HT-29 (cell line): ENCODE measurements at regions not wholly inside any gene's neighbourhood (a gene's known extent, or its start where the extent isn't known, plus 50 kb on each side); places are given as distances from the start of the nearest gene placed in this dataset.
"Not testable (repeated sequence)": the region's sequence is repeated elsewhere in the genome, so short reads cannot be mapped to it uniquely, and the experiment has no call there.

Experiments used
- DNase-seq: peaks from one replicate; pipeline ENCODE4 v3.0.0-alpha.2; 2015; ENCODE audit warnings: low spot score

DNA sequence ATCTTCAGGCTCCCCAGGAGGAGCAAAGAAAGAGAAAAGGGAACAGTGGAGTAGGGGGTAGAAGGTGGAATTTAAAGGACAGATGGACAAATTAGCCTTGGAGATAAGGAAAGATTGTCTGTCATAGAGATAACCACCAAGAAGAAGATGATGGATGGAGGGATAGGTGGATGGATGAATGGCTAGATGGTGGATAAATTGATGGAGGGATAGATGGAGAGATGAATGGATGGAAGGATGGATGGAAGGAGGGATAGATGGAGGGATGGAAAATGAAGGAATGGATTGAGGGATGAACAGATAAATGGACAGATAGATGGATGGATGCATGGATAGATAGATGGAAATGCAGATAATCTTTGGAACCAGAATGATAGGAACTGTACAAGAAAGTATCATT lies 102.8 kb downstream of the TNFAIP3 start:
- DNase-seq = no peak

DNA sequence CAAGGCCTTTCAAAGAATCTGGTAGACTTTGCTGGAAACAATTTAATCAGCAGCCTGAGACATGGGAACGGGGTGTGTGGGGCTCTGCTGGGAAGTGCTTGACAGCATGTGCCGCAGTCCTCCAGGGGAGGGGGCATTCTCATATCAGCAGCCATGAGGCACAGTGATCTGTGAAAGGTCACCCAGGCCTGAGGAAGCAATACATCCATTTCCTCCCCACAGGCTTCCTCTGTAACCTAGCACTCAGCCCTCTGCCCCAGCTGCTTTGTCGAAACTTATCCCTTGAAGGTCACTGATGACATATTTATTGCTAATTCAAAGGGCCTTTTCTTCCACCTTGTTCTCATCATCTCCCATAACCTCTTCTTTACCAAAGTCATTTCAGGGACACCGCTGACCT lies 103.3 kb downstream of the TNFAIP3 start:
- DNase-seq = no peak

DNA sequence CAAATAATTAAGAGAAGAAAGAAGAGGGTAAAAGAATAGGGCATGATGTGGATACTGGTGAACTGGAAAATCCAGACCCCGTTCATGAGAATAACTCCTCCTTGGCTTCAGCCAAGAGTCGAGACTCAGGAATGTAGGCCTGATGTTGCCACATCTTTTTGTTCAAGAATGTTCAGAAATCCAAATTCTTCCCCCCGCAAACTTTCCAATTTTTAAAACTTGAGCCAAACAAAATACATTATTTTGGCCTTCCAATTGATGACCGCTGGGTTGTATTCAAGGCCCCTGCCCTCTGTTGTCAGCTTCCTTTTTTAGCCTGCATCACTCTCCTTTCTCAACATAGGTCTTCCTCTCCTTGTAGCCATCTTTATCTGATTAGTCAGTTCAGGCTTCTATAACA lies 106.1 kb downstream of the TNFAIP3 start:
- DNase-seq = no peak

DNA sequence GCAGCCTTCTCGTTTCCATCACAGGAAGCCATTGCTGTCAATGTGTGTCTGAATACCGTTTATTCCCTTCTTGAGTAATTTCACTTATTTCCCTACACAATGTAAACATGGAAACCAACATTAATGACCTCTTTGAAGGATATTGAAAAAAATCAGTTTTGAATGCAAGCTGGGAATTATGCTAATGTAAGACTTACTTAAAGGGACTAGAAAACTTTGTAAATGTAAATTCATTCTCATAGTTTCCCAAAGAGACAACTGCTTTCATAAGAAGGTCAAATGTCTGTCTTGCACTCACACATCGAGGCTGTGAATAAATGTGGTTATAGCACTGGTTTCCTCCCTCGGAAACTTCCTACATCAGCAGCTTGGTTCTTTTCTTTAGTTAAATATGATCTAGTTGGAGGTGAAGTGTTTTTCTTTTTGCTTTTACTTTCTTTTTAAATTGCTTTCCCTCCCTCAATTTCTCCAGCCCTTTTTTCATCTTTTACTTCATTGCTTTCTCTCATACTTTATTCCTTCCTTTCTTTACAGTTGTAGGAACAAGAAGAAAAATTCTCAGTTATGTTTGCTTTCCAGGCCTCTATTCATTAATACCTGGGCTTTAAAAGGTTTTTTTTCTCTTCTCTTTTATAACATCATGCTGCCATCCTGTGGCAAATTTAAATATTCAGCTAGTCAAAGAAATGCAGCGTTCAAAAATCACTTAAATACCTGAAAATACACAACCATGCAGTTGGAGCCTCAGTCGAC lies 108.3 kb downstream of the TNFAIP3 start:
- DNase-seq = peak; percentile 57

DNA sequence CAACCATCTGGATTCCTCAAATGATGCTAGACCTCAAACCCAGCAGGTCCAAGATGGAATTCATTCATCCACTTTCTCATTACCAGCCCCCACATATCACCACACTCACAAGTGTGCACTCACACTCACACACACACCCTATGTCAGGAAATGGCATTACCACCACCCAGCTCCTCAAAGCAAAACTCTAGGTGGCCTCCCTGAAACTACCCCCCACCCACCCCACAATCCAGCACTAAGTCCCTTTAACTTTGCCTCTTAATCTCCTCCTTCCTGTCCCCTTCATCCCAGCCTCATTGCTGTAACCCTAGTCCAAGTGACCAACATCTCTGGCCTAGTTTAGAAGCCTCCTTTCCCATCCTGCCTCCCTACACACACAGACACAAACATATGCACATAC lies 109.4 kb downstream of the TNFAIP3 start:
- no peak for DNase-seq

DNA sequence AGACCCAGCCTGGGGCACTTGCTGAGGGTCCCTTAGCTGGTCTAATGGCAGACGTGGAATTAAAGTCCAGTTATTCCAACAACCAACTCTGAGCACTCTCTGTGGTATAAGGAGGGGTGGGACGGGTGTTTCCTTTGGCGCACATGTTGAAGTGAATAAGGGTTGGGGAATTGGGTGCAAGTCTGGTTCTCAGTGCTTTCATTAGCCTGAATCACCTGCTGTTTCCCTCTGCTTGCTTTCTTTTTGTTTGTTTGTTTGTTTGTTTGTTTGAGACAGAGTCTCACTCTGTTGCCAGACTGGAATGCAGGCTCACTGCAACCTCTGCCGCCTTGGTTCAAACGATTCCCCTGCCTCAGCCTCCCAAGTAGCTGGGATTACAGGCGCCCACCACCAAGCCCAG lies 110.1 kb downstream of the TNFAIP3 start:
- no peak for DNase-seq

DNA sequence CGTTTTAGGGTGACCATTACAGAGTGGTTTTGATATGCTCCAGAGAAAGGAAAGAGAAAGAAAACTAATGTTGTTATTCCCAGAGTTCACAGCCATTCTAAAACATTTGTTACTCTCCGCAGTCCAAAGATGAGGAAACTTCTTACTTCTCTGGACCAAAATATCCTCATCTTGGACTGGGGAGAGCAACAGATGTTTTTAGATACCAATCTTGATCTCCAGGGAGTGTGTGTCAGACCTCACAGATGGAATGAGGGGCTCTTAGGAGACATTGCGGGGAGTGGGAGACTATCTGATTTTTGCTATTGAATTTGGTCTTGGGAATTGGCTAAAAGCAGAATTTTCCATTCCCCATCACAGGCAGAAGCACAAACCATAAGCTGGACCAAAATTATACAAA lies 110.8 kb downstream of the TNFAIP3 start:
- DNase-seq = no peak

DNA sequence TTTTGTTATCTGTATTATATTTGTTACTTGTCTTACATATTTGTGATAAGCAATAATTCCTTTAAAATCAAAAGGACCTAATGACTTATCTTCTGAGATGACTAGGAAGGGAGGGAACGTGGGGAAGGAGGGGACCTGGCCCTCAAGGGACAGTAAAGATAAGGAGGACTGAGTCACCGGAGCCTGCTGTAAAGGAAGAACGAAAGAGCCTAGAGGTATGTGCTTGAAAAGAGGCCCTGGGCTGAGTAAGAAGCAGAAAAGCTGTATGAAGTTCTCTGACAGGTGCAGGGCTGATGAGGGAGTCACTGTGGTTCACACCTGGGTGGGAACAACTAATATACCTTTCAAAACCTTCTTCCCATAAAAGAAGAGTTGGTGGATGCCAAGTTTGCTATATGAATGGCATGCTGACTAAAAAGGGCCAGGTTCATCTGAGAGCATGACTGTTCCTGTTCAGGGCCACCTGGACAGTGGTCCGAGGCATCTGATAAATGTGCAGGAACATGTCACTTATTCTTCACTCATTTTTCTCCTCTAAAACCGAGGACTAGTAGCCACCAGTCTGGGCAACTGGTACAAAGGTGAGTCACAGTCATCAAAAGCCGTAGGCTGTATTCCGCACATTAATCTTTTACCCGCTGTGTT lies 111.3 kb downstream of the TNFAIP3 start:
- DNase-seq = peak; percentile 57

DNA sequence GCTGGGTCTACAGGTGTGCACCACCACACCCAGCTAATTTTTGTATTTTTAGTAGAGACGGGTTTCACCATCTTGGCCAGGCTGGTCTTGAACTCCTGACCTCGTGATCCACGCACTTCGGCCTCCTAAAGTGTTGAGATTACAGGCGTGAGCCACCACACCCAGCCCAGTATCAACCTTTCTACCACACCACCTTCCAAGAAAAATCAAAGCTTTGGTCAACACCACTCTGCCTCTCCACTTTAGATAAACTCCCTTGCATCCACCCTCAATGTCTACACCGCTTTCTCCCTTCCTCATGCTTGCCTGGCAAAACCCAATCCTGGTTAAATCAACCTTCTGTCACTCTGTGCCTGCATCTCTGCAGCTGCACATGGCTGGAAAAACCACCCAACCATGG lies 112.2 kb downstream of the TNFAIP3 start:
- not testable (repeated sequence) for DNase-seq

DNA sequence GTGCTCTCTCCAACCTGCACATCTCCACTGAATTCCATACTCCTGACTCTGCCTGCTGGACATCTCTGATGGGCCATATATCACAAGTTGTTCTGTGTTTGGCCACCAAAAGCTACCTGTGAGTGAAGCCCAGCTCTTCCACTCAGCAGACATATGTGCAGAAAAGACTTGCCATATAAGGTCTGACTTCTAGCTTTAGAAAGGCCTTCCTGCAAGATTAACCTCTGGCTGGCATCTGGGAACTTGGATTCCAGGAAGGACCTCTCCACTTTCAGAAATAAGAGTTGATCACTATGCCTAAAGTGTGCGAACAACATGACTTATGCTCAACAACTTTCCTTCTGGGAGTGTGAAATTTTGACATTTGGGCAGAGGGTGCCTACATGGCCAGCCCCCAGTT lies 113.7 kb downstream of the TNFAIP3 start:
- DNase-seq = no peak

DNA sequence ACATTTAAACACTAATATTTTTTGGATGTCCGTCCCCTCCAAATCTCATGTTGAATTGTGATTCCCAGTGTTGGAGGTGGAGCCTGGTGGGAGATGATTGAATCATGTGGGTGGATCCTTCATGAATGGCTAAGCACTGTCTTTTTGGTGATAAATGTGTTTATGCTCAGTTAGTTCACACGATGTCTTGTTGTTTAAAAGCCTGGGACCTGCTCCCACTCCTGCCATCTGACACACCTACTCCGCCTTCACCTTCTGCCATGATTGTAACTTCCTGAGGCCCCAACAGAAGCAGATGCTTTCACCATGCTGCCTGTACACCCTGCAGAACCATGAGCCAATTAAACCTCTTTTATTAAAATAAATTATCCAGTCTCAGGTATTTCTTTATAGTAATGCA lies 114.7 kb downstream of the TNFAIP3 start:
- no peak for DNase-seq

DNA sequence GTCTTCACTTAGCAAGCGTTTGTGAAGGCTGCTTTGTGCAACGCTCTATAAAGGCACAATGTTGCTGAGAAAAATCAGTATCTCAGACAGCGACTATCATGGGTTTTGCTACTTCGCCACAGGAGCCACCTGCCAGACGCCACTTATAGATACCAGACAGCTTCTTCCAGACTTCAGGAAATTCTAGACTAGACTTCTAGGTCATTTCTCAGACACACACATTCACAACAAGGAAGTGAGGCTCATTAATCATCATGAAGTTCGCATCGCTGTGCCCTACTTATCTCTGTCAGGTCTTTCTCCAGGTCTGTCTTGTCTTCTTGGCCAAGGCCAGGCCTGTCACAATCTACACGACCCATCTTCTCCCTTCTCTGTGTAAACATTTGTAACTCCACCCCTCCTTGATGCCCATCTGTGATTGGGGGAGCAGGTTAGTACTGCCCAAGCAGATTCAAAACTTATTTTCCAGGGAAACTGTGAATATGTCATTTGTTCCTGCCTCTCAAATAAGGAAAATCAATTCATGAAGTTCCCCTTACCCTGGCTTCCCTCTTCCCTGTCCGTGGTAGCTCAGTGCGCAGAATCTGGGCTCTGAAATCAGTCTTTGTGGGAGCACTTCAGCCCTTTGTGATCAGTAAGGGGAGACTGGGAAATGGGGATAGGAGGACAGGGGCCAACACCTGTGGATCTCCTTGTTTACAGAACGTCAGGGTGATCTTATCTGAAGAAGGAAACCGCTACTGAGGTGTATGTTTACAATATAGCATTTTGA lies 115.5 kb downstream of the TNFAIP3 start:
- DNase-seq = peak; percentile 16

DNA sequence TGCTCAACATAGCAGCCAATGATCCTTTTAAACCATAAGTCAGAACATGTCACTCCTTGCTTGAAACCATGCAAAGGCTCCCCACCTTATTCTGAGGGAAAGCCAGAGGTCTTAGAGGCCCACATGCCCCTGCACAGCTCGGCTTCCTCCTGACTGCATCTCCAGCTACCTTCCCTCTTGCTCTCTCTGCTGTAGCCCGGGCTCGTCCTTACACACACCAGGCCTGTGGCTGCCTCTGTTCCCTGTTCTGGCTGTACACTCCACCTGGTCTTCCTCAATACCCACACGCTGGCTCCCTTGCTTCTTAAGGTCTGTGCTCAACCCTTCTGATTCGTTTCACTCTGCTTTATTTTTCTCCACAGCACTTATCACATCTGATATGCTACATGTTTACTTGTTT lies 116.2 kb downstream of the TNFAIP3 start:
- no peak for DNase-seq

DNA sequence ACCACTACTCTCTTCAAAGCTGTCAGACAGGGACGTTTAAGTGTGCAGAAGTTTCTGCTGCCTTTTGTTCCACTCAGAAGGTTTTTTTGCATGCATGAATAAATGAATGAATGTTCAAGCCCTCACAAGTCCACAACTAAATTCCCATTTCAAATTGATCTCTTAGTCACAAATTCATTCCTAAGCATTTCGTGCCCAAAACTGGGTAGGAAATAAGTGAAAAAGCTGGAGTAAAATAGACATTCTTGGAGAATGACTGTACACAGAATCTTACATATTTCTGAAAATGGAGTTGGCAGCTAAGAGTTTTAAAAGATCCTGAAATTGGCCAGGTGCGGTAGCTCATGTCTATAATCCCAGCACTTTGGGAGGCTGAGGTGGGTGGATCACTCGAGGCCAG lies 117.6 kb downstream of the PERP start:
- DNase-seq = no peak

DNA sequence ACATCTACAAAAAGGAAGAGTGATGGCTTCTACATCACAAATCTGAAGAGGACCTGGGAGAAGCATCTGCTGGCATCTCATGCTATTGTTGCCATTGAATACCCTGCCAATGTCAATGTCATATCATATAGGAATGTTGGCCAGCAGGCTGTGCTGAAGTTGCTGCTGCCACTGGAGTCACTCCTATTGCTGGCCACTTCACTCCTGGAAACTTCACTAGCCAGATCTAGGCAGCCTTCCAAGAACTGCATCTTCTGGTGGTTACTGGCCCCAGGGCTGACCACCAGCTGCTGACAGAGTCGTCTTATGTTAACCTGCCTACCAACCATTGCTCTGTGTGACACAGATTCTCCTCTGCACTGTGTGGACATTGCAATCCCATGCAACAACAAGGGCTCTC lies 111.8 kb downstream of the PERP start:
- no peak for DNase-seq

DNA sequence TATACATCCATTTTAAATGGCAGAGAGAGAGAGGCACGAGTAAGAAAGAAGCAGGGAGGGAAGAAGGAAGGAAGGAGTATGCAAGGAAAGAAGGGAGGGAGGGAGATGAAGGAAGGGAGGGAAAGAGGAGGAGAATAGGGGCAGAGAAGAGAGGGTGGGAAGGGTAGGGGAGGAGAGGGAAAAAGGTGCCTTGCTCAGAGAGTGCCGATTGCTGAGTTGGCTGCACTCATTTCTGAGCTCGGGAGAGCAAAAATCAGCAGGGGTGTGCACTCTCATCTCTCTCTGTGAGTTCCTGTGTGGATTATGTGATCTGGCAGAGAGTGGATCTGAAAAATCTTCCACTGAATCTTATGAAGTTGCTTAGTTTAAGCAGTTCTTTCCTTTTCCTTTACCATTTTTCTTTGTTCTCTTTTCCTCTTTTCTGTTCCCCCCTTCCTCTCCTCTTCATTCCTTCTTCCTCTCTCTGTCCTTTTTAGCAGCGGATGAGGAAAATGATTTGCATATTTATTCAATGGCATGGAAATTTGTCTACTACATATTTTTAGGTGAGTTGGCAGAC lies 108.7 kb downstream of the PERP start:
- no peak for DNase-seq

DNA sequence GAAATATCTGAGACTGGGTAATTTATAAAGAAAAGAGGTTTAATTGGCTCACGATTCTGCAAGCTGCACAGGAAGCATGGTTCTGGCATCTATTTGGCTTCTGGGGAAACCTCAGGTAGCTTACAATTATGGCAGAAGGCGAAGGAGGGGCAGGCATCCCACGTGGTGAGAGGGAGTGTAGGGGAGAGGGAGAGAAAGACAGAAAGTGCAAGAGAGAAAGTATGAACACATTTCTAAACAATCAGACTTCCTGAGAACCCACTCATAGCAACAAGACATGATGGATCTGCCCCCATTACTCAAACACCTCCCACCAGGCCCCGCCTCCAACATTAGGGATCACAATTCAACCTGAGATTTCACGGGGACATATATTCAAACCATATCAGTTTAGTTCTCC lies 107.4 kb downstream of the PERP start:
- no peak for DNase-seq

DNA sequence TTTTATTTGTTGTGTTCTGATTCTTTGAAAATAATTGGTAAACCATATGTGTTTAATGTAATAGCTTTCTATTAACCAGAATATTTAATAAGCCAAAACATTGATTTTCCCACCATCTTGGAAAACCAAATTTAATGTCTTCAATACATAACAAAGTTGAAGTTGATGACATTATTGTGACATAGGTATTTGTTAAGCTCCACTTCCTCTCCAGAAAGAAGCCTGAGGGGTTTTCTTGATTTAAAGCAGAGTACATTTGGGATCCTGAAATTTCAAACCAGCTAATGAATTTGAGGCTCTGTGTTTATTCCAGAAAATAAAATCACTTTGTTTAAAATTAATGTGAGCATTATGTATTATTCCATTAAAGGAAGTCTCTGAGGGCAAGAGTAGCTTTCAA lies 106.3 kb downstream of the PERP start:
- DNase-seq = no peak

DNA sequence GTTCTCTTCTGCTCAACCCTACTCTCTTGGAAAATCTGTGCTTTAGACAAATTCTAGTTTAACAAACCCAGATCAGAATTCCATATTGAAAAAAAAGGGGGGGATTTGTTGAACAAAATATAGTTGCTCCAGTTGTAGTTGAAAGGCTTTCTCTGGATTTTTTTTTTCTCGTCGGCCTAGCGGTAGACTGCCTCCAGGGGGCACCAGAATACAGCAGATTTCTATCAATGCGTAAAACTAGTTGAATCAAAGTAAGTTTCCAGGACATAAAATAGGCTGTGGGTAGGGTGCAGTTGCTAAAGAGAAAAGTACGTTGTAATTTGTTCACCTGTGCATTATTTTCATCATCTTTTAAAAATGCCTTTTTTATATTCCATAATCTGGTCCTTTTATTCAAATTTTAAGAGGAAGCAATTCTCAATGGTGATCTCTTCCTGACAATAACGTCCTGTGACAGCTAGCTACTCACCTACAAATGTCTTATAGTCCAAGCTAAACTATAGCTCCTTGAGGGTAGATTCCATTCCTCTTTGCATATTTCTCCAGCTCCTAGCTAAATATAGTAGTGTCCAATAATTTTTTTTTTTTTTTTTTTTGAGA lies 105.4 kb downstream of the PERP start:
- peak; percentile 81 for DNase-seq

DNA sequence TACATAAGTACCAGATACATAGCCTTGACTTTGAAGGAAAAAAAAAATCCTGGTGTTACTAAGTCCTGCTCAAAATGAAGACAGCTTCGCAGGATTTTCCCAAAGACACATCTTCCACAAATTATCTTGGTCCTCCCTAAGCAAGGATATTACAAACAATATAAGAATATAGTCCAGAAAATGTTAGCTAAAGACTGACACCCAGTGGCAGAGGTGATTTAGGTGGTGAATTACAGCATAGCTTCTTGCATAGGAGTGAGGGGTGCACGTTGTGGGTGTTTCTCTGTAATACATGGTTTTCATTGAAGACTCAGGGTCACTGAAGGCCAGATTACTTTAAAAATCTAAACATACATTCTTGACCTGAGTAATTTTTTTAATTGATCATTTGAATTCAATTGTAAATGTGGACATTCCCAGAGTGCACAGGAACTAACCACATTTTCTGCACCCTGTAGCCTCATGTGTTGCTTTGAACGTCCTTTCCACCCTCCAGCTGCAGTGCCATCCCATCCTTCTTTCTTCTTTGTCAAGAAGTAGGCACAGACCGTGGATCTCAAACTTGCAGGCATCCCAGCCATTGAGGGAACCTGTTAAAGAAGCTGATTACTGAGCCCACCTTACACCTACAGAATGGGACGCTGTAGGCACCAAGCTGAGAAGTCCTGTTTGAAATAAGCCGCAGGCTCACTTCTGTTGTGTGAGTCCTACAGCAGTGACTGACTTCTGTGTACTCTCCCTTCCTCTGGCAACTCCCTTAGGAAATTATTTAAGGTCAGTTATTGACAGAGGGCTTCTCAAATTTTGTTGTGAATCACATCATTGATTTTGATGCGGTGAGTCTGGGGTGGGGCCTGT lies 102.6 kb downstream of the PERP start:
- peak; percentile 60 for DNase-seq

DNA sequence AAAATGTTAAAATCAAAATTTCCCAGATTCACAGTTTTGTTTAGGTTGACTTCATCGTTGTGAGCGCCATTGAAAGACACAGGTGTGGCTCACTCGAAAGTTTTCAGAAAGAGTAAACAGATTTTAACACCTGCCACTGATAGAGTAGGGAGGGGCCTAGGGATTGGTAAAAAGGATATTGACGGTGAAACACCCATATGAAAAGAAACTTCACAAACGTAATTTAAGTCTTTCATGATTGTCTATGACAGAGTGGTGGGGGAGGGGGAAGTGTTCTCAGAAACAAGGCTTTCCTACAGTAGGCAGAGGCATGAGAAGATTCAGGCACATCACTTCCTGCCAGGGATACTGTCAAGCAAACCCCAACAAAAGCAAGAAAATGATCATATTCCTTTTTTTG lies 101.4 kb downstream of the PERP start:
- no peak for DNase-seq
